ENCODE measurements at regions not wholly inside any gene's neighbourhood (a gene's known extent, or its start where the extent isn't known, plus 50 kb on each side); places are given as distances from the start of the nearest gene placed in this dataset.

- TF ChIP-seq CTCF (conservative IDR thresholded peaks at IDR 0.05; ENCODE audit: low read depth, low read length) (no peak), EZH2 (IDR thresholded peaks at IDR 0.05; ENCODE audit: low read length, unreplicated experiment) (no peak), EZH2phosphoT487 (IDR thresholded peaks at IDR 0.05; ENCODE audit: borderline replicate concordance, low read length) (no peak)
Measured at GRCh38 chr12:75628916-75629315, 117.5 kb upstream of the KRR1 start.

Data from PC-3 (cell line).